ENCODE measurements at regions not wholly inside any gene's neighbourhood (a gene's known extent, or its start where the extent isn't known, plus 50 kb on each side); places are given as distances from the start of the nearest gene placed in this dataset.

DNA sequence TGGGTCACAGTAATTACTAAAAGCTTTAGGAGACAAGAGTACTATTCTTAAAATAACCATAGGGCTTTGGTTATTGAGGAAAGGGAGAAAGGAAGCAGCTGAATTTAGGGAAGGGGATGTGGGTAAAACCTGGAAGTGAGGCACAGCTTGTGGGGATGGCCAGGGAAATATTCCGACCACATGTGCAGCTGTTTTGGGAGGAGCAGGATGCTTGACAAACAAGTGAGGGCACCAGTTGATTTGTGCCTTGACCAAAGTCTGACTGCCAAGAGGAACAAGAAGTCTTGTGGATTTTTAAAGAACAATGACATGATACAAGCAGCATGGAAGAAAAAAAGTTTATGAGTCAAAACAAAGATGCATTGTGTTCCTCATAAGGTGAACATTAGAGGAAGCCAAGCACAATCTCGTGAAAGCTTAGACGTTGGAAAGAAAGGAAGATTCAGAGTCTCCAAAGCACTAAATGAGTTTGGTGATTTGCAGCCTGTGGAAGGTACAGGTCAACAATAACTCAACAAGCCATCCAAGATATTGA is 108.5 kb upstream of the GPC6 start:
- no peak for TF ChIP-seq POLR2A (IDR thresholded peaks at IDR 0.05; ENCODE audit: low read depth, low read length)
- peak; percentile 15 for FAIRE-seq
- no peak for DNase-seq (ENCODE audit: insufficient read length, low spot score)

DNA sequence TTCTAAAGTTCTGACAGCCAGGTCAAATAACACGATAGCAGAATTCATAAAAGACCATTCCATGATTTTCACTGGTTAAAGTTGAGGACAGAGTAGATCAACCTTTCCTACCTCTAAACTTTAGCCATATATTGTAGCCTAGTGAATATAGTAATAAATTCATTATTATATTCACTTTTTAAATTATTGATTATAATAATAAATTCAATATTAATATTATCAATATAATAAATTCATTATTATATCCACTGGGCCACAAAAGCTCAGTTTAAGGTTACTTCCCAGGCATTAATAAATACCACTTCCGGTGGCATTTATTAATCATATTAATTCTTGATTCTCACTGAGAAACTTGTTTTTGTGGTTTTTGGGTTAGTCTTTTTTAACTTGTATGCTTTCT is 85.7 kb upstream of the GPC6 start:
- FAIRE-seq (no peak), DNase-seq (ENCODE audit: insufficient read length, low spot score) (no peak)
- no peak for TF ChIP-seq POLR2A (IDR thresholded peaks at IDR 0.05; ENCODE audit: low read depth, low read length)

DNA sequence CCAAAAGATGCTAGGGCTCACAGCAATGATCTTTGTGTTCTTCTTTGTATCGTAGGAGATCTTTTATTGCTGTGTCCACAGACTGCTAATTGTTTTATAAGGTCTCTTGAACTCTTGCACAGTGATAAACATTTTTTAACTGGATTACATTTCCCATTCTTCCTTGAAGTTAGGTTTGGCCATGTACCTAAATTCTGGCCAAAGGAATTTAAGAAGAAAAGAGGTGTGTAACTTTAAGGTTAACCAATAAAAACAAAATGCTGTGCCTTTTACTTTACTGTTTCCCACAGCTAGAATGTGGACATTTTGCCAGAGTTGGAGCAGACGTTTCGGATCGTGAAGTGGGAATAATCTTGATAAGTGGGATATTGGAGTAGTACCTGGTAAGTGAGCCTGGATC is 82.6 kb upstream of the GPC6 start:
- TF ChIP-seq POLR2A (IDR thresholded peaks at IDR 0.05; ENCODE audit: low read depth, low read length), result no peak
- DNase-seq (ENCODE audit: insufficient read length, low spot score) (no peak), FAIRE-seq (peak; percentile 86)

- no peak for DNase-seq (ENCODE audit: insufficient read length, low spot score)
Measured at GRCh38 chr13:93145199-93145598, 81.4 kb upstream of the GPC6 start.

GRCh38 chr13:93146584-93147297 is 79.9 kb upstream of the GPC6 start:
- FAIRE-seq, result peak; percentile 85
- TF ChIP-seq POLR2A (IDR thresholded peaks at IDR 0.05; ENCODE audit: low read depth, low read length), result no peak
- DNase-seq (ENCODE audit: insufficient read length, low spot score), result no peak

More at GRCh38 chr13:93145199-93145598, 81.4 kb upstream of the GPC6 start:
- no peak for TF ChIP-seq POLR2A (IDR thresholded peaks at IDR 0.05; ENCODE audit: low read depth, low read length)
- FAIRE-seq, result no peak

GRCh38 chr13:93147298-93147645 is 79.3 kb upstream of the GPC6 start:
- FAIRE-seq, result no peak
- no peak for DNase-seq (ENCODE audit: insufficient read length, low spot score)
- no peak for TF ChIP-seq POLR2A (IDR thresholded peaks at IDR 0.05; ENCODE audit: low read depth, low read length)

DNA sequence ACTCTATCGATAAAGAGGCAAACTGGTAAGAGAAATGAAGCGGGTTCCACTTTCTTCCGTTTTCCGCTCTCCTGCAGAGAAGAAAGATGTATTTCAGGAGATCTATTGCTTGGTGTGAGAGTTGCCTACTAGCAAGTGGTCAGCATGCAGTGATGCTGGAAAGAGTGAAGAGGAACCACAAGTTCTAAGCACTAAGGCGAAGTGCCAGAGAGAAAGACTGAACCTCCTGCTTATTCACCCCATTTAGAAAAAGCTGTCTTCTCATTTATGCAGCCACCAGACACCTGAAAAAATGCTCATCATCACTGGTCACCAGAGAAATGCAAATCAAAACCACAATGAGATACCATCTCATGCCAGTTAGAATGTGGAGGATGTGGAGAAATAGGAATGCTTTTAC is 78.7 kb upstream of the GPC6 start:
- DNase-seq (ENCODE audit: insufficient read length, low spot score), result no peak
- FAIRE-seq, result peak; percentile 78
- TF ChIP-seq POLR2A (IDR thresholded peaks at IDR 0.05; ENCODE audit: low read depth, low read length), result no peak

- FAIRE-seq (peak; percentile 98), DNase-seq (ENCODE audit: insufficient read length, low spot score) (no peak)
- no peak for TF ChIP-seq POLR2A (IDR thresholded peaks at IDR 0.05; ENCODE audit: low read depth, low read length)
Measured at GRCh38 chr13:93151277-93151676, 75.3 kb upstream of the GPC6 start.

GRCh38 chr13:93158565-93158964 is 68.0 kb upstream of the GPC6 start:
- FAIRE-seq, result peak; percentile 43
- no peak for DNase-seq (ENCODE audit: insufficient read length, low spot score)
- no peak for TF ChIP-seq POLR2A (IDR thresholded peaks at IDR 0.05; ENCODE audit: low read depth, low read length)

GRCh38 chr13:93169980-93170379 is 56.6 kb upstream of the GPC6 start:
- no peak for TF ChIP-seq POLR2A (IDR thresholded peaks at IDR 0.05; ENCODE audit: low read depth, low read length)
- peak; percentile 100 for FAIRE-seq
- DNase-seq (ENCODE audit: insufficient read length, low spot score), result peak; percentile 26

GRCh38 chr13:93172109-93172508 is 54.5 kb upstream of the GPC6 start:
- TF ChIP-seq POLR2A (IDR thresholded peaks at IDR 0.05; ENCODE audit: low read depth, low read length), result no peak
- DNase-seq (ENCODE audit: insufficient read length, low spot score), result no peak
- FAIRE-seq, result peak; percentile 58

DNA sequence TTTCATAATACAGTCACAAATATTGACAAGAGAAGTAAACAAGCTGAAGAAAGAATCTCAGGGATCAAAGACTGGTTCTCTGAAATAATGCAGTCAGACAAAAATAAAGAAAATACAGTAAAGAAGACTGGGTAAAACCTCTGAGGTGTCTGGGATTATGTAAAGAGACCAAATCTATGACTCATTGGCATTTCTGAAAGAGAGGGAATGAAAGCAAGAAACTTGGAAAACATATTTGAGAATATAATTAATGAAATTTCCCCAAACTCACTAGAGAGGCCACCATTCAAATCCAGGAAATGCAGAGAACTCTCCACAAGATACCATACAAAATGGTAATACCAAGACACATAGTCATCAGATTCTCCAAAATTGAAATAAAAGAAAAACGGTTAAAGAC is 53.0 kb upstream of the GPC6 start:
- no peak for TF ChIP-seq POLR2A (IDR thresholded peaks at IDR 0.05; ENCODE audit: low read depth, low read length)
- FAIRE-seq (no peak), DNase-seq (ENCODE audit: insufficient read length, low spot score) (no peak)

DNA sequence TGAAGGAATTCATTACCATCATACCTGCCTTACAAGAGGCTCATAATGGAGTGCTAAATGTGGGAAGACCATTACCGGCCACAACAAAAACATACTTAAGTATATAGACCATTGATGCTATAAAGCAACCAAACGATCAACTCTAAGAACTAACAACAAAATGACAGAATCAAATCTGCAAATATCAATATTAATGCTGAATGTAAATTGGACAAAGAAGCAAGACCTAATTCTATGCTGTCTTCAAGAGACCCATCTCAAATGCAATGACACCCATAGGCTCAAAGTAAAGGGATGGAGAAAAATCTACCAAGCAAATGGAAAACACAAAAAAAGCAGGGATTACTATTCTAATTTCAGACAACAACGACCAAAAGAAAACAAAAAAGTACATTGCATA is 52.3 kb upstream of the GPC6 start:
- FAIRE-seq (no peak), DNase-seq (ENCODE audit: insufficient read length, low spot score) (no peak)
- TF ChIP-seq POLR2A (IDR thresholded peaks at IDR 0.05; ENCODE audit: low read depth, low read length), result no peak

Data from H54 (cell line).